H9 (cell line): ENCODE measurements at regions not wholly inside any gene's neighbourhood (a gene's known extent, or its start where the extent isn't known, plus 50 kb on each side); places are given as distances from the start of the nearest gene placed in this dataset.
A peak's percentile ranks its signal among the peaks of the same experiment; 100 is the strongest.

ENCODE experiments used
- DNase-seq: peaks from one replicate; pipeline ENCODE4 v3.0.0-alpha.2; 2017
- H2AFZ ChIP-seq: one replicate; pipeline ENCODE4 v1.6.1; 2013; ENCODE audit warnings: mild to moderate bottlenecking, low read length, control low read depth, moderate library complexity
- H2AK5ac ChIP-seq: 2 replicates; pipeline ENCODE4 v1.6.1; 2013; ENCODE audit warnings: low read length, control low read depth, mixed read lengths; ENCODE audit not compliant: insufficient read length
- H2BK120ac ChIP-seq: one replicate; pipeline ENCODE4 v1.6.1; 2013; ENCODE audit warnings: low read depth, mild to moderate bottlenecking, low read length, control low read depth, inconsistent platforms; ENCODE audit not compliant: poor library complexity, severe bottlenecking
- H2BK12ac ChIP-seq: 2 replicates; pipeline ENCODE4 v1.6.1; 2013; ENCODE audit warnings: low read length, control low read depth, mixed read lengths, low read depth; ENCODE audit not compliant: insufficient read length
- H2BK15ac ChIP-seq: 2 replicates; pipeline ENCODE4 v1.6.1; 2013; ENCODE audit warnings: low read depth, low read length, control low read depth
- H2BK20ac ChIP-seq: one replicate; pipeline ENCODE4 v1.6.1; 2013; ENCODE audit warnings: low read depth, mild to moderate bottlenecking, low read length, control low read depth, inconsistent platforms; ENCODE audit not compliant: poor library complexity, severe bottlenecking
- H2BK5ac ChIP-seq: 2 replicates; pipeline ENCODE4 v1.6.1; 2013; ENCODE audit warnings: low read length, control low read depth, mixed read lengths; ENCODE audit not compliant: insufficient read length
- H3K14ac ChIP-seq: 2 replicates; pipeline ENCODE4 v1.6.1; 2013; ENCODE audit warnings: low read length, control low read depth; ENCODE audit not compliant: insufficient read depth
- H3K18ac ChIP-seq: 2 replicates; pipeline ENCODE4 v1.6.1; 2013; ENCODE audit warnings: low read depth, mild to moderate bottlenecking, mixed read lengths, low read length, control low read depth; ENCODE audit not compliant: insufficient read length
- H3K23ac ChIP-seq: 2 replicates; pipeline ENCODE4 v1.6.1; 2013; ENCODE audit warnings: low read length, control low read depth, mixed read lengths, low read depth; ENCODE audit not compliant: insufficient read length
- H3K23me2 ChIP-seq: 2 replicates; pipeline ENCODE4 v1.6.1; 2013; ENCODE audit warnings: low read depth, mild to moderate bottlenecking, mixed read lengths, low read length, control low read depth; ENCODE audit not compliant: insufficient read length, poor library complexity, severe bottlenecking
- H3K27ac ChIP-seq: 2 replicates; pipeline ENCODE4 v1.5.1; 2013; ENCODE audit warnings: low read length, control low read depth, mixed read lengths, low read depth; ENCODE audit not compliant: insufficient read length
- H3K27me3 ChIP-seq: 2 replicates; pipeline ENCODE4 v1.6.1; 2013; ENCODE audit warnings: low read length, control low read depth, inconsistent platforms; ENCODE audit not compliant: insufficient read depth
- H3K4ac ChIP-seq: 2 replicates; pipeline ENCODE4 v1.6.1; 2013; ENCODE audit warnings: low read depth, mild to moderate bottlenecking, control low read depth, inconsistent platforms, low read length, moderate library complexity
- H3K4me1 ChIP-seq: 2 replicates; pipeline ENCODE4 v1.6.1; 2013; ENCODE audit warnings: low read length, control low read depth, inconsistent platforms; ENCODE audit not compliant: insufficient read depth
- H3K4me2 ChIP-seq: 2 replicates; pipeline ENCODE4 v1.6.1; 2013; ENCODE audit warnings: low read length, control low read depth, mixed read lengths; ENCODE audit not compliant: insufficient read length, insufficient read depth
- H3K56ac ChIP-seq: 2 replicates; pipeline ENCODE4 v1.6.1; 2013; ENCODE audit warnings: low read depth, mild to moderate bottlenecking, mixed read lengths, low read length, control low read depth; ENCODE audit not compliant: insufficient read length
- H3K79me1 ChIP-seq: 2 replicates; pipeline ENCODE4 v1.6.1; 2013; ENCODE audit warnings: low read depth, mild to moderate bottlenecking, moderate library complexity, low read length, control low read depth, inconsistent platforms; ENCODE audit not compliant: insufficient read depth, poor library complexity, severe bottlenecking
- H3K79me2 ChIP-seq: 2 replicates; pipeline ENCODE4 v1.6.1; 2013; ENCODE audit warnings: low read length, control low read depth, inconsistent platforms; ENCODE audit not compliant: insufficient read depth
- H3K9ac ChIP-seq: 2 replicates; pipeline ENCODE4 v1.6.1; 2013; ENCODE audit warnings: low read length, control low read depth, mixed read lengths; ENCODE audit not compliant: insufficient read length; ENCODE audit errors: extremely low read depth
- H3K9me3 ChIP-seq: one replicate; pipeline ENCODE4 v1.6.1; 2013; ENCODE audit warnings: low read depth, low read length, inconsistent platforms; ENCODE audit not compliant: control insufficient read depth
- H3T11ph ChIP-seq: one replicate; pipeline ENCODE4 v1.6.1; 2013; ENCODE audit warnings: mild to moderate bottlenecking, low read length, control low read depth, inconsistent platforms
- H4K20me1 ChIP-seq: one replicate; pipeline ENCODE4 v1.6.1; 2013; ENCODE audit not compliant: control insufficient read depth, insufficient read length, insufficient read depth
- H4K5ac ChIP-seq: 2 replicates; pipeline ENCODE4 v1.6.1; 2013; ENCODE audit warnings: low read depth, mild to moderate bottlenecking, mixed read lengths, low read length, control low read depth; ENCODE audit not compliant: insufficient read length
- H4K8ac ChIP-seq: replicated peaks from 2 replicates; pipeline ENCODE4 v1.6.1; 2013; ENCODE audit warnings: low read length, control low read depth, mixed read lengths, low read depth; ENCODE audit not compliant: insufficient read length
- H4K91ac ChIP-seq: 2 replicates; pipeline ENCODE4 v1.6.1; 2013; ENCODE audit warnings: low read depth, mild to moderate bottlenecking, moderate library complexity, mixed read lengths, low read length, control low read depth; ENCODE audit not compliant: insufficient read length
- H3K27ac Mint-ChIP-seq, 3 experiments: 2 replicates in 2 of 3; 3 replicates in 1 of 3; pipeline ENCODE4 v1.8.0; 2020 to 2021; ENCODE audit warnings: mixed read lengths in 3 of 3, mild to moderate bottlenecking in 1 of 3, moderate library complexity in 1 of 3
- H3K27me3 Mint-ChIP-seq: 2 replicates; pipeline ENCODE4 v1.8.0; 2021; ENCODE audit warnings: low read depth, mild to moderate bottlenecking, moderate library complexity, mixed read lengths
- H3K36me3 Mint-ChIP-seq, 3 experiments: 2 replicates in 2 of 3; 3 replicates in 1 of 3; pipeline ENCODE4 v1.8.0; 2020 to 2021; ENCODE audit warnings: low read depth in 3 of 3, mixed read lengths in 3 of 3; ENCODE audit not compliant: insufficient read depth in 1 of 3
- H3K4me1 Mint-ChIP-seq, 2 experiments: 2 replicates each; pipeline ENCODE4 v1.8.0; 2020; ENCODE audit warnings: mixed read lengths in 2 of 2
- H3K4me3 Mint-ChIP-seq, 2 experiments: 2 replicates in 1 of 2; 3 replicates in 1 of 2; pipeline ENCODE4 v1.8.0; 2020 to 2021; ENCODE audit warnings: mild to moderate bottlenecking in 2 of 2, mixed read lengths in 2 of 2, moderate library complexity in 1 of 2
- H3K9me3 Mint-ChIP-seq, 2 experiments: 2 replicates in 1 of 2; 3 replicates in 1 of 2; pipeline ENCODE4 v1.8.0; 2020; ENCODE audit warnings: mild to moderate bottlenecking in 2 of 2, mixed read lengths in 2 of 2, moderate library complexity in 1 of 2
- CTCF ChIP-seq: fragments of 200-600 bp; sonication (generic); conservative IDR thresholded peaks from 3 replicates; pipeline ENCODE4 v1.8.0; 2021; ENCODE audit warnings: antibody characterized with exemption, mild to moderate bottlenecking
- WGBS: extraction: QIAGEN DNeasy Blood & Tissue Kit; methylation state at CpG from one replicate; pipeline ENCODE4 v1.1.7; 2013; ENCODE audit warnings: missing lambda C conversion rate, low lambda C conversion rate, mixed read lengths; ENCODE audit not compliant: insufficient read length; ENCODE audit errors: extremely low coverage; 5-methylcytosine and 5-hydroxymethylcytosine counted together

GRCh38 chr10:60662917-60663614 lies 115.2 kb upstream of the CDK1 start:
- no peaks in the 10 kb centered on the region for H3K23me2 ChIP-seq
- no peak overlapping the region for H2BK12ac ChIP-seq
- no peak overlapping the region for H3K18ac ChIP-seq
- no peaks in the 10 kb centered on the region for H3K9me3 ChIP-seq
- no peaks in the 10 kb centered on the region for H3K27me3 ChIP-seq
- no peak overlapping the region; a peak in 1 of 7 replicates for H3K27ac Mint-ChIP-seq
- H3K4ac ChIP-seq: no peak overlapping the region
- H3K4me1 ChIP-seq: 0 out of 2 replicates have a peak, but pooled peaks cover 5% of the 10 kb centered on the region
- no peak overlapping the region for H3K4me3 Mint-ChIP-seq
- peak; percentile 18; the same call in 1 of the 3 replicates for TF ChIP-seq CTCF
- H3K27ac ChIP-seq: no peak overlapping the region
- H2AK5ac ChIP-seq: peak overlapping the region; percentile 30
- H3T11ph ChIP-seq: no peak overlapping the region
- H2BK120ac ChIP-seq: no peak overlapping the region
- H3K9me3 Mint-ChIP-seq: no peaks in the 10 kb centered on the region
- H3K4me2 ChIP-seq: no peak overlapping the region
- no peaks in the 10 kb centered on the region for H3K79me1 ChIP-seq
- DNase-seq: no peak
- H3K9ac ChIP-seq: no peak overlapping the region
- H4K8ac ChIP-seq: no peak overlapping the region
- no peak overlapping the region for H4K91ac ChIP-seq
- no peak overlapping the region for H4K5ac ChIP-seq
- H3K4me1 Mint-ChIP-seq: peaks cover 26 to 45% of the 10 kb centered on the region in 2 experiments
- H3K27me3 Mint-ChIP-seq: no peaks in the 10 kb centered on the region
- no peak overlapping the region for H2BK15ac ChIP-seq
- peaks cover 0 to 3% (median 0%) of the 10 kb centered on the region in 3 experiments; a peak in 3 of 7 replicates for H3K36me3 Mint-ChIP-seq
- no peaks in the 10 kb centered on the region for H4K20me1 ChIP-seq
- no peak overlapping the region for H2BK5ac ChIP-seq
- H3K23ac ChIP-seq: no peak overlapping the region
- no peaks in the 10 kb centered on the region for H3K79me2 ChIP-seq
- H3K56ac ChIP-seq: no peak overlapping the region
- WGBS: no CpG with 5 or more reads among the region's 4 CpGs
- H3K14ac ChIP-seq: no peak overlapping the region; the same call in 1 of the 2 replicates
- no peak overlapping the region for H2AFZ ChIP-seq
- H2BK20ac ChIP-seq: no peak overlapping the region
